IMR-90 (cell line): ENCODE measurements at regions not wholly inside any gene's neighbourhood (a gene's known extent, or its start where the extent isn't known, plus 50 kb on each side); places are given as distances from the start of the nearest gene placed in this dataset.

ENCODE experiments used
- CEBPB ChIP-seq: IDR thresholded peaks from 2 replicates; pipeline ENCODE4 v1.6.1; 2012; ENCODE audit warnings: low read depth, low read length, improper control_type of control experiment
- CHD1 ChIP-seq: IDR thresholded peaks from 2 replicates; pipeline ENCODE4 v1.6.1; 2012; ENCODE audit warnings: low read depth, low read length, improper control_type of control experiment
- CTCF ChIP-seq: conservative IDR thresholded peaks from 2 replicates; pipeline ENCODE4 v1.5.1; 2012; ENCODE audit warnings: mild to moderate bottlenecking, low read depth, low read length, improper control_type of control experiment
- ELK1 ChIP-seq: fragments of 150-350 bp; IDR thresholded peaks from 2 replicates; pipeline ENCODE4 v1.6.1; 2016; ENCODE audit warnings: low read depth, mild to moderate bottlenecking, low read length, moderate library complexity, borderline replicate concordance
- FOS ChIP-seq: fragments of 150-350 bp; IDR thresholded peaks from 2 replicates; pipeline ENCODE4 v1.6.1; 2016; ENCODE audit warnings: low read depth, low read length
- MAZ ChIP-seq: IDR thresholded peaks from 2 replicates; pipeline ENCODE4 v1.6.1; 2012; ENCODE audit warnings: low read depth, mild to moderate bottlenecking, low read length, improper control_type of control experiment, moderate library complexity, borderline replicate concordance
- MXI1 ChIP-seq: IDR thresholded peaks from 2 replicates; pipeline ENCODE4 v1.6.1; 2012; ENCODE audit warnings: low read depth, mild to moderate bottlenecking, low read length, moderate library complexity, borderline replicate concordance
- POLR2A ChIP-seq: IDR thresholded peaks from 2 replicates; pipeline ENCODE4 v1.6.1; 2012; ENCODE audit warnings: mild to moderate bottlenecking, low read depth, low read length
- RAD21 ChIP-seq: IDR thresholded peaks from 2 replicates; pipeline ENCODE4 v1.6.1; 2012; ENCODE audit warnings: low read length, improper control_type of control experiment
- RCOR1 ChIP-seq: IDR thresholded peaks from 2 replicates; pipeline ENCODE4 v1.6.1; 2012; ENCODE audit warnings: mild to moderate bottlenecking, low read length, improper control_type of control experiment; ENCODE audit not compliant: insufficient replicate concordance
- SMC3 ChIP-seq: fragments of 150-350 bp; IDR thresholded peaks from 2 replicates; pipeline ENCODE4 v1.6.1; 2016; ENCODE audit warnings: low read depth, mild to moderate bottlenecking, antibody characterized with exemption, low read length, moderate library complexity
- USF2 ChIP-seq: fragments of 150-350 bp; IDR thresholded peaks from 2 replicates; pipeline ENCODE4 v1.6.1; 2017; ENCODE audit warnings: mild to moderate bottlenecking, antibody characterized with exemption, low read length, low read depth

- TF ChIP-seq SMC3 (no peak), ELK1 (no peak), POLR2A (no peak), CTCF (no peak), MXI1 (no peak), CHD1 (no peak), USF2 (no peak), CEBPB (no peak), FOS (no peak), RCOR1 (no peak), MAZ (no peak), RAD21 (no peak)
Measured at GRCh38 chr2:7098816-7099215, 181.6 kb downstream of the RNF144A start.
